Astrocyte (in vitro differentiated cells and primary cell): ENCODE measurements at regions not wholly inside any gene's neighbourhood (a gene's known extent, or its start where the extent isn't known, plus 50 kb on each side); places are given as distances from the start of the nearest gene placed in this dataset.

Source experiments
- CTCF ChIP-seq: IDR thresholded peaks from 2 replicates; pipeline ENCODE4 v1.5.1; 2011; ENCODE audit warnings: low read depth, mild to moderate bottlenecking, inconsistent platforms, low read length, moderate library complexity; ENCODE audit not compliant: insufficient read depth
- EZH2 ChIP-seq: IDR thresholded peaks from 2 replicates; pipeline ENCODE4 v1.6.1; 2012; ENCODE audit warnings: mild to moderate bottlenecking, low read length, inconsistent platforms; ENCODE audit not compliant: insufficient read depth

- no peak for TF ChIP-seq EZH2
- TF ChIP-seq CTCF: no peak
These were observed 557.7 kb upstream of the NRSN1 start for GRCh38 chr6:23568292-23568691.
